HFFc6 (cell line): ENCODE measurements at regions not wholly inside any gene's neighbourhood (a gene's known extent, or its start where the extent isn't known, plus 50 kb on each side); places are given as distances from the start of the nearest gene placed in this dataset.

Source experiments
- DNase-seq: peaks from one replicate; pipeline ENCODE4 v3.0.0-alpha.2; 2018
- H3K27ac Mint-ChIP-seq: 2 replicates; pipeline ENCODE4 v1.8.0; 2020; ENCODE audit warnings: mild to moderate bottlenecking, mixed read lengths
- H3K27me3 Mint-ChIP-seq: 2 replicates; pipeline ENCODE4 v1.8.0; 2021; ENCODE audit warnings: mild to moderate bottlenecking, moderate library complexity, mixed read lengths; ENCODE audit not compliant: insufficient read depth
- H3K36me3 Mint-ChIP-seq: 2 replicates; pipeline ENCODE4 v1.8.0; 2021; ENCODE audit warnings: low read depth, mixed read lengths
- H3K4me1 Mint-ChIP-seq: 2 replicates; pipeline ENCODE4 v1.8.0; 2020; ENCODE audit warnings: low read depth, mixed read lengths
- H3K4me3 Mint-ChIP-seq: 2 replicates; pipeline ENCODE4 v1.8.0; 2020; ENCODE audit warnings: mild to moderate bottlenecking, moderate library complexity, mixed read lengths
- H3K9me3 Mint-ChIP-seq: 2 replicates; pipeline ENCODE4 v1.8.0; 2020; ENCODE audit warnings: mild to moderate bottlenecking, mixed read lengths
- TF ChIP-seq, protein P1 (sequence below): fragments of 200-600 bp; sonication (generic); IDR thresholded peaks from 2 replicates; pipeline ENCODE4 v1.5.0; 2021; ENCODE audit warnings: antibody characterized with exemption, mild to moderate bottlenecking

DNA sequence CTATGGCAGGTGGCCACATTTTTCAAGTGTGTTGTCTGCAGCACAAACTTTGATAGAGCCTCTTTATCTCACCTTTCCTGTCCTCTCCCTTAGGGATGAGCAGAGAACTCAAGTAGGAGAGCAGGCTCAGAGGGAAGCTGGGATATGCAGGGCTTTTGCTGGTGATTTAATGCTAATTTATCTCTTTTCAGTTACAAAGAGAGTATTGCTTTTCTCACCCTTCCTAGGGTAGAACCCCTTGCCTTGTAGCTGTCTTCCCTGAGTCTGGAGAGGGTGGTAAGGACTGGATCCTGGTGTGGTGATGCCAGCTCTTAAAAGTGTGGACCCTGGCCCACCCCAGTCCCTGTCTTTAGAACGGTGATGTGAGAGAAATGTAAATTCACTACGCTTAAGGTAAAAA is 1061.4 kb downstream of the TYW1 start:
- Mint-ChIP-seq H3K27ac (no peak overlapping the region), H3K9me3 (peaks cover 65% of the 10 kb centered on the region), H3K4me3 (no peak overlapping the region), H3K27me3 (no peaks in the 10 kb centered on the region; the same call in 1 of the 2 replicates), H3K36me3 (no peaks in the 10 kb centered on the region), H3K4me1 (no peaks in the 10 kb centered on the region)
- no peak for DNase-seq
- TF ChIP-seq, protein P1, sequence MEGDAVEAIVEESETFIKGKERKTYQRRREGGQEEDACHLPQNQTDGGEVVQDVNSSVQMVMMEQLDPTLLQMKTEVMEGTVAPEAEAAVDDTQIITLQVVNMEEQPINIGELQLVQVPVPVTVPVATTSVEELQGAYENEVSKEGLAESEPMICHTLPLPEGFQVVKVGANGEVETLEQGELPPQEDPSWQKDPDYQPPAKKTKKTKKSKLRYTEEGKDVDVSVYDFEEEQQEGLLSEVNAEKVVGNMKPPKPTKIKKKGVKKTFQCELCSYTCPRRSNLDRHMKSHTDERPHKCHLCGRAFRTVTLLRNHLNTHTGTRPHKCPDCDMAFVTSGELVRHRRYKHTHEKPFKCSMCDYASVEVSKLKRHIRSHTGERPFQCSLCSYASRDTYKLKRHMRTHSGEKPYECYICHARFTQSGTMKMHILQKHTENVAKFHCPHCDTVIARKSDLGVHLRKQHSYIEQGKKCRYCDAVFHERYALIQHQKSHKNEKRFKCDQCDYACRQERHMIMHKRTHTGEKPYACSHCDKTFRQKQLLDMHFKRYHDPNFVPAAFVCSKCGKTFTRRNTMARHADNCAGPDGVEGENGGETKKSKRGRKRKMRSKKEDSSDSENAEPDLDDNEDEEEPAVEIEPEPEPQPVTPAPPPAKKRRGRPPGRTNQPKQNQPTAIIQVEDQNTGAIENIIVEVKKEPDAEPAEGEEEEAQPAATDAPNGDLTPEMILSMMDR: no peak

DNA sequence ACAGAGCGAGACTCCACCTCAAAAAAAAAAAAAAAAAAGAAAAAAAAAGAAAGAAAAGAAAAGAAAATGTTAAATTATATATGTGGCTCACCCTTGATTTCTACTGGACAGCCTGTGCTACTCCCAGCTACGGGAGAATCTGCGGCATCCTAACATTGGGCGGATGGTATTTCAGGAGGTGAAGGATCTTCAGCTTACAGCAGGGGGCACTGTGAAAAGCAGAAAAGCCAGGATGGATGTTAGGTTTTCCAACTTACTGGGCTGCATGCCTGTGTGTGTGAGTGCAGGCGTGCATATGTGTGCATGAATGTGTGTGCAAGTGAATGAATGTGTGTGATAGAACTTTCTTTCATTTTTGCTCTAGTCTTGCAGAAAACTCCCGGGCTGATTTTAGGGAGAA is 1066.5 kb downstream of the TYW1 start:
- H3K27me3 Mint-ChIP-seq: no peaks in the 10 kb centered on the region
- TF ChIP-seq, protein P1: peak; percentile 28; the same call in 1 of the 2 replicates
- no peaks in the 10 kb centered on the region for H3K4me1 Mint-ChIP-seq
- no peak overlapping the region for H3K27ac Mint-ChIP-seq
- DNase-seq: no peak
- H3K36me3 Mint-ChIP-seq: no peaks in the 10 kb centered on the region
- no peak overlapping the region for H3K4me3 Mint-ChIP-seq
- H3K9me3 Mint-ChIP-seq: peaks cover 68% of the 10 kb centered on the region

DNA sequence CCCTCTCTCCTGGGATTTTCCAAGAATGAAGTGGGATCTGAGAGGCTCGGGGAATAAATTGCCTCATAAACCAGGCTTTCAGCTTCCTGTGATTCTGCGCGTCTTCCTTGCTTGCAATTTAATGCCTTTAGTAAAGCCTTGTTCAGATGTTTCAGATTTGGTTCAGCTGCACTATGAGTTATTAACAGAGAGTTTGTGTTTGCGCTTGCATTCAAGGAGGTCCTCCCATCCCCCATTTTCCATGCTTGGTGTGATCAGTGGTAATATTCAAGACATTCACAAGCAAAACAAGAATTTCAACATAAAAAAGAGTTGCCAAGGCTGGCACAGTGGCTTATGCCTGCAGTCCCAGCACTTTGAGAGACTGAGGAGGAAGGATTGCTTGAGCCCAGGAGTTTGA is 1068.9 kb downstream of the TYW1 start:
- H3K4me1 Mint-ChIP-seq: no peaks in the 10 kb centered on the region
- no peaks in the 10 kb centered on the region for H3K36me3 Mint-ChIP-seq
- DNase-seq: no peak
- no peaks in the 10 kb centered on the region for H3K27me3 Mint-ChIP-seq
- H3K9me3 Mint-ChIP-seq: peaks cover 55% of the 10 kb centered on the region
- H3K27ac Mint-ChIP-seq: no peak overlapping the region
- TF ChIP-seq, protein P1: no peak
- no peak overlapping the region for H3K4me3 Mint-ChIP-seq

GRCh38 chr7:68067845-68068244 is 1071.2 kb downstream of the TYW1 start:
- Mint-ChIP-seq H3K27me3 (no peaks in the 10 kb centered on the region), H3K27ac (no peak overlapping the region), H3K4me3 (no peak overlapping the region), H3K36me3 (no peaks in the 10 kb centered on the region), H3K9me3 (peaks cover 52% of the 10 kb centered on the region), H3K4me1 (no peaks in the 10 kb centered on the region)
- no peak for DNase-seq
- TF ChIP-seq, protein P1: no peak

- Mint-ChIP-seq H3K27ac (no peak overlapping the region), H3K4me1 (no peaks in the 10 kb centered on the region)
- TF ChIP-seq, protein P1: no peak
Observed at GRCh38 chr7:68070992-68071391, 1074.4 kb downstream of the TYW1 start.

DNA sequence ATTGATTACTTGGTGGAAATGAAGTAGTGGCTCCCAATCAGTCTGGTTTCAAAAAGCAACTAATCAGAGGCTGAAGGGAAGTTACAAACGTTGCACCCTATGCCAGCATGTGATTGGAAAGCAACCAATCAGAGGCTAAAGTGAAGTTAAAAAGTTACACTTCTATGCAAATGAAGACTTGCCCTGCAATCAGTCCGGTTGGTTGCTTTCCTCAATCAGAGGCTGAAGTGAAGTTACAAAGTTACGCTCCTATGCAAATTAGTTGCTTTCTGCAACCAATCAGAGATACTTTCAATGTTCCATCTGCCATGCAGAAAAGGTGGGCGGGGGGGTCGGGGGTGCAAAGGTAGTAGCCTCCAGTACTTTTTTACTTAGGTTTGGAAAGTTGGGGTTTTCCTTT is 1077.1 kb downstream of the TYW1 start:
- H3K4me1 Mint-ChIP-seq: no peaks in the 10 kb centered on the region

More at GRCh38 chr7:68070992-68071391, 1074.4 kb downstream of the TYW1 start:
- Mint-ChIP-seq H3K36me3 (no peaks in the 10 kb centered on the region), H3K9me3 (peaks cover 43% of the 10 kb centered on the region), H3K27me3 (no peaks in the 10 kb centered on the region; the same call in 1 of the 2 replicates), H3K4me3 (no peak overlapping the region)
- DNase-seq: no peak

More for the DNA sequence above, 1077.1 kb downstream of the TYW1 start:
- no peak overlapping the region for H3K27ac Mint-ChIP-seq
- H3K27me3 Mint-ChIP-seq: no peaks in the 10 kb centered on the region; the same call in 1 of the 2 replicates
- peaks cover 45% of the 10 kb centered on the region for H3K9me3 Mint-ChIP-seq
- TF ChIP-seq, protein P1: no peak
- DNase-seq: no peak
- no peak overlapping the region for H3K4me3 Mint-ChIP-seq
- H3K36me3 Mint-ChIP-seq: no peaks in the 10 kb centered on the region
